ENCODE measurements at regions not wholly inside any gene's neighbourhood (a gene's known extent, or its start where the extent isn't known, plus 50 kb on each side); places are given as distances from the start of the nearest gene placed in this dataset.
"Not testable (repeated sequence)": the region's sequence is repeated elsewhere in the genome, so short reads cannot be mapped to it uniquely, and the experiment has no call there.

DNA sequence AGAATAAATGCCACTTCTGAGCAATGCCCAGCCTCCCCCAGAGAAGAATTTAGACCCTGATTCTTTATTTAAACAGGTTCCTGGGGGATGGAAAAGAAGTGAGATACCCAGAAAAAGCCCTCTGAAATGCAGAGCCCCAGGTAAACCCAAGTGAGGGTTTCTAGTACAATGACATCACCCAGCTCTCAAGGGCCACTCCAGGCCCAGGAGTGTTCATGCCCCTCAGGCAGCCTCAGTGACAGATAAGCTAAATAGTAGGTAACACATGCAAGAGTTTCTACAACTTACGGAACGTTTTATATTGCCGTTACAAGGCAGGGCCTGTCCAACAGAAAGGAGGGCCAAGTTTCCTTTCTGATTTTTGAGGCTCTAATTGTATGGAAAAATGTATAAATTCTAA lies 683.7 kb upstream of the SALL1 start:
- Mint-ChIP-seq H3K4me3 (no peak overlapping the region), H3K4me1 (no peaks in the 10 kb centered on the region), H3K36me3 (no peaks in the 10 kb centered on the region), H3K9me3 (peaks cover 0 to 7% (median 4%) of the 10 kb centered on the region in 7 donors), H3K27me3 (no peaks in the 10 kb centered on the region), H3K27ac (no peak overlapping the region)
- Histone ChIP-seq H3K9me3 (ENCODE audit: control insufficient read depth in 2 of 2, low read length in 2 of 2) (no peaks in the 10 kb centered on the region), H3K4me1 (ENCODE audit: control insufficient read depth, insufficient read depth, low read length, poor library complexity, severe bottlenecking) (no peaks in the 10 kb centered on the region), H3K27ac (ENCODE audit: insufficient read depth, low read length, poor library complexity, severe bottlenecking) (no peak overlapping the region), H3K27me3 (ENCODE audit: control insufficient read depth, insufficient read depth, low read length) (no peaks in the 10 kb centered on the region), H3K36me3 (ENCODE audit: control insufficient read depth, insufficient read depth, low read length) (no peaks in the 10 kb centered on the region), H3K4me3 (ENCODE audit: low read depth, low read length) (no peak overlapping the region)
- no peak for ATAC-seq (ENCODE audit: low read depth in 2 of 2)
- DNase-seq, result no peak

DNA sequence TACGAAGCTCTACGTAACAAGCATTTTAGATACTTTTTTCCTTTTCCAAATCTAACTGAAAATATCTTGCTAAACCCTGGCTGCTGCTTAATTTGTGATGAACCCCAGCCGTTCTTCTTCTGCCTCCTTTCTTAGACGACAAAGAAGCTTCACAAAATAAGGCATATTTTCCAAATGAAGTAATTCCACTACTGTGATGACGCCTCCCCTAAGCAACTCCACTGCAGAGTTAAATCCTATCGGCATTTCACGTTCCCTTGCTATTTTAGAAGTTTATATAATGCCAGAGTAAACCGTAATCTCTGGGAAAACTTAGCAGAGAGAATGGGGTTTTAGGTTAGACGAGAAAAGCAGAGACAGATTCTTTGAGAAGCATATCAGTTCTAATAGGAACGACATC lies 683.1 kb upstream of the SALL1 start:
- Mint-ChIP-seq H3K27me3 (no peaks in the 10 kb centered on the region), H3K4me3 (no peak overlapping the region), H3K4me1 (no peaks in the 10 kb centered on the region), H3K9me3 (peaks cover 0 to 7% (median 3%) of the 10 kb centered on the region in 7 donors), H3K36me3 (no peaks in the 10 kb centered on the region), H3K27ac (no peak overlapping the region)
- DNase-seq (no peak), ATAC-seq (ENCODE audit: low read depth in 2 of 2) (no peak)
- no peak overlapping the region for H3K27ac ChIP-seq (ENCODE audit: insufficient read depth, low read length, poor library complexity, severe bottlenecking)
- H3K4me1 ChIP-seq (ENCODE audit: control insufficient read depth, insufficient read depth, low read length, poor library complexity, severe bottlenecking), result no peaks in the 10 kb centered on the region
- H3K27me3 ChIP-seq (ENCODE audit: control insufficient read depth, insufficient read depth, low read length), result no peaks in the 10 kb centered on the region
- H3K36me3 ChIP-seq (ENCODE audit: control insufficient read depth, insufficient read depth, low read length), result no peaks in the 10 kb centered on the region
- no peaks in the 10 kb centered on the region for H3K9me3 ChIP-seq (ENCODE audit: control insufficient read depth in 2 of 2, low read length in 2 of 2)
- H3K4me3 ChIP-seq (ENCODE audit: low read depth, low read length), result no peak overlapping the region

DNA sequence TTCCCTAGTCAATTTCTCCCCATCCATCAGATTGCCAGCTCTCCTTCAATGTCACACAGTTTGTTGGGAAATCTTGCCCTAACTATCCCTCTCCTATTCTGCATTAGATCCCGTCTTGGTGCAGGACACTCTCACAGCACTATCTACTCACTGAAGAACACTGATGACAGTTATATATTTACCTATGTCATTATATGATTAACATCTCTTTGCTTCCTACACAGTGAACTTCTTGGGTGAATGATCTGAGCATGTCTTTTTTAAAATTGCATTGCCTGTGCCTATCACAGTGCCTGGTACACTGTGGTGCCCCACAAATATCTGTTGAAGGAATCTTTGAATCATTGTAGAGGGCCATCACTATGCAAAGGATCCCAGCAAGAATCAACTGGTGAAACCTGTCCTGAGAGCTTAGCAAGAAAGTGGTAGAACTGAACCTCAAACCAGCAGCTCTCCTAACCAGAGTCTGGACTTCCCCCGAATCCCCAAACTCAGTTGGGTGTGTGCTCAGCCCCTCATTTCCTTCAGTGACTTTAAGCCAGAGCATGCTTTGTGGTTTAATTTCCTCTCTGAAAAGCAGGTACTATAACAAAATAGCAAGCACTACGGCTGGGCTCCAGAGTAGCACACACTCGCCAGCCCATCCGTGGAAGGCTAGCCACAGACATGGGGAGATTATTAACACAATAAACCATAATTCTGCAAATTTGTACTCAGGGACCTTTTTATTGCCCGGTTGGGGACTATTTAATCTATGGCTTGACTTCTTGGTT lies 680.7 kb upstream of the SALL1 start:
- Histone ChIP-seq H3K4me3 (ENCODE audit: low read depth, low read length) (no peak overlapping the region), H3K4me1 (ENCODE audit: control insufficient read depth, insufficient read depth, low read length, poor library complexity, severe bottlenecking) (no peaks in the 10 kb centered on the region), H3K36me3 (ENCODE audit: control insufficient read depth, insufficient read depth, low read length) (no peaks in the 10 kb centered on the region), H3K27me3 (ENCODE audit: control insufficient read depth, insufficient read depth, low read length) (no peaks in the 10 kb centered on the region), H3K9me3 (ENCODE audit: control insufficient read depth in 2 of 2, low read length in 2 of 2) (no peaks in the 10 kb centered on the region), H3K27ac (ENCODE audit: insufficient read depth, low read length, poor library complexity, severe bottlenecking) (no peak overlapping the region)
- peaks cover 0 to 7% (median 3%) of the 10 kb centered on the region in 7 donors for H3K9me3 Mint-ChIP-seq
- DNase-seq, result no peak
- ATAC-seq (ENCODE audit: low read depth in 2 of 2), result no peak
- no peaks in the 10 kb centered on the region for H3K27me3 Mint-ChIP-seq
- H3K36me3 Mint-ChIP-seq, result no peaks in the 10 kb centered on the region
- no peak overlapping the region for H3K4me3 Mint-ChIP-seq
- H3K27ac Mint-ChIP-seq, result no peak overlapping the region
- H3K4me1 Mint-ChIP-seq, result no peaks in the 10 kb centered on the region

DNA sequence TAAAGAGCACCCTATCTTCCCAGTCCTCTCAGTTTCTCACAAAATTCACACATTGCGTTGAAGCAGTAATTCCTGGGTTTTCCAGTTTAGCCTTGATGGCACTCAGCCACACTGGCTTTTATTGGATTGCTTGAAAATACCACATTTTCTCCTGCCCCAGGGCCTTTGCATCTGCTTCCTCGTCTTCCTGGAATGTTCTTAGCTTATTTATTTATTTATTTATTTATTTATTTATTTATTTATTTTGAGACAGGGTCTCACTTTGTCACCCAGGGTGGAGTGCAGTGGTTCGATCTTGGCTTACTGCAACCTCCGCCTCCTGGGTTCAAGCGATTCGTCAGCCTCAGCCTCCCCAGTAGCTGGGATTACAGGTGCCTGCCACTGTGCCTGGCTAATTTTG lies 680.0 kb upstream of the SALL1 start:
- H3K4me3 Mint-ChIP-seq; ATAC-seq (ENCODE audit: low read depth in 2 of 2); DNase-seq; H3K36me3 Mint-ChIP-seq; H3K36me3 ChIP-seq (ENCODE audit: control insufficient read depth, insufficient read depth, low read length); H3K9me3 ChIP-seq (ENCODE audit: control insufficient read depth in 2 of 2, low read length in 2 of 2); H3K9me3 Mint-ChIP-seq; H3K4me1 ChIP-seq (ENCODE audit: control insufficient read depth, insufficient read depth, low read length, poor library complexity, severe bottlenecking); H3K27me3 Mint-ChIP-seq; H3K4me3 ChIP-seq (ENCODE audit: low read depth, low read length); H3K4me1 Mint-ChIP-seq; H3K27me3 ChIP-seq (ENCODE audit: control insufficient read depth, insufficient read depth, low read length); H3K27ac ChIP-seq (ENCODE audit: insufficient read depth, low read length, poor library complexity, severe bottlenecking); H3K27ac Mint-ChIP-seq: not testable (repeated sequence)

DNA sequence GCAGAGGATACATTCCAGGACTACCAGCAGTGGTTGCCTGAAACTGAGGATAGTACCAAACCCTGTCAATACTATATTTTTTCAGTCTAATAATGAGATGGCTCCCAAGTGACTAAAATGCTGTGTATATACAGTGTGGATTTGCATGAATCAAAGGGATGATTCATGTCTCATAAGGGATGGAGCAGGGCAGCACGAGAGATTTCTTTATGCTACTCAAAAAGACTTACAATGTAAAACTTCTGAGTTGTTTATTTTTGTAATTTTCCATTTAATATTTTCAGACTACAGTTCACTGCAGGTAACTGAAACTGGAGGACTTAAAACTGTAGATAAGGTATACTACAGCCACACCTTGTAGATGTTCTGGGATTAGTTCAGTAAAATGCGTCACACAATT lies 674.7 kb upstream of the SALL1 start:
- H3K36me3 Mint-ChIP-seq, result no peaks in the 10 kb centered on the region
- Histone ChIP-seq H3K4me1 (ENCODE audit: control insufficient read depth, insufficient read depth, low read length, poor library complexity, severe bottlenecking) (no peaks in the 10 kb centered on the region), H3K27me3 (ENCODE audit: control insufficient read depth, insufficient read depth, low read length) (no peaks in the 10 kb centered on the region), H3K4me3 (ENCODE audit: low read depth, low read length) (no peak overlapping the region), H3K9me3 (ENCODE audit: control insufficient read depth in 2 of 2, low read length in 2 of 2) (no peaks in the 10 kb centered on the region), H3K27ac (ENCODE audit: insufficient read depth, low read length, poor library complexity, severe bottlenecking) (no peak overlapping the region), H3K36me3 (ENCODE audit: control insufficient read depth, insufficient read depth, low read length) (no peaks in the 10 kb centered on the region)
- no peak overlapping the region for H3K27ac Mint-ChIP-seq
- H3K4me3 Mint-ChIP-seq, result no peak overlapping the region
- ATAC-seq (ENCODE audit: low read depth in 2 of 2), result no peak
- H3K27me3 Mint-ChIP-seq, result no peaks in the 10 kb centered on the region
- H3K4me1 Mint-ChIP-seq, result no peaks in the 10 kb centered on the region
- no peak for DNase-seq
- peaks cover 0 to 6% (median 0%) of the 10 kb centered on the region in 7 donors for H3K9me3 Mint-ChIP-seq

DNA sequence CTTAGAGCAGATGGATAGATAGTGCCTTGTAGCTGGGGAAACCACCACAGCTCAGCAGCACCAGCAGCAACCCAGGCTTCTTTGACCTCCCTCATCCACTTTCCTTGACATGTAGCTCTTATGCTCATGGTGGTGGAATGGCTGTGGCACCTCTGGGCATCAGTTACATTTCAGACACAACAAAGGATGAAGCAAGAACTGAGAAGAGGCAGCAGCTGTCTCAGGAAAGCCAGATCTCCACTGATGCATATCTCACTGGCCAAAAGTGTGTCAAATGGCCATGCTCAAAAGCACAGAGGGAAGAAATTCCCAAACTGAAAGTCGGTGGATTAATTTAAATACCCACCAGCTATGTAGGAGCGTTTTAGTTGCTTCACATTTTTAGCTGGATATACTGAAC lies 671.4 kb upstream of the SALL1 start:
- no peaks in the 10 kb centered on the region for H3K9me3 ChIP-seq (ENCODE audit: control insufficient read depth in 2 of 2, low read length in 2 of 2)
- H3K4me1 Mint-ChIP-seq, result no peaks in the 10 kb centered on the region
- H3K27ac Mint-ChIP-seq, result no peak overlapping the region
- H3K27me3 ChIP-seq (ENCODE audit: control insufficient read depth, insufficient read depth, low read length), result no peaks in the 10 kb centered on the region
- H3K9me3 Mint-ChIP-seq, result peaks cover 0 to 6% (median 1%) of the 10 kb centered on the region in 7 donors
- H3K27ac ChIP-seq (ENCODE audit: insufficient read depth, low read length, poor library complexity, severe bottlenecking), result no peak overlapping the region
- H3K36me3 ChIP-seq (ENCODE audit: control insufficient read depth, insufficient read depth, low read length), result no peaks in the 10 kb centered on the region
- H3K36me3 Mint-ChIP-seq, result no peaks in the 10 kb centered on the region
- no peak for ATAC-seq (ENCODE audit: low read depth in 2 of 2)
- H3K4me1 ChIP-seq (ENCODE audit: control insufficient read depth, insufficient read depth, low read length, poor library complexity, severe bottlenecking), result no peaks in the 10 kb centered on the region
- no peaks in the 10 kb centered on the region for H3K27me3 Mint-ChIP-seq
- H3K4me3 ChIP-seq (ENCODE audit: low read depth, low read length), result no peak overlapping the region
- no peak for DNase-seq
- H3K4me3 Mint-ChIP-seq, result no peak overlapping the region

DNA sequence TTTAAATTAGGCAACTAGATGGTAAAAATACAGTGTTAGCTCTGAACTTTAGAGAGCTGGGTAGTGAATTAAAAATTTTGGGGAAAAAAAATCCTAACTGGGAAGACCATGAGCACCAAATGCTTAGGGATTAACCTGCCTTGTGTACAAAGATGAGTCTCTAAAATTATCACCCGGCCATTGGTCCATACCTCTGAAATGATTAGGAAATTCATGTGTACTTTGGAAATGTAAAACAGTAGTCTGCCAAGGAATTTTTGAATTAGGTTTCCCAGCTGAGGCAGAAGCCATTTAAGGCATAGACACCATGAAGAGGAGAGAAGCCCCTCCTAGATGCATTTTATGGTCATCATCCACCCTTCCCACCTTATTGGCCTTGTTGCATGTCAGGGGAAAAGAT lies 670.5 kb upstream of the SALL1 start:
- H3K4me3 ChIP-seq (ENCODE audit: low read depth, low read length), result no peak overlapping the region
- no peaks in the 10 kb centered on the region for H3K9me3 ChIP-seq (ENCODE audit: control insufficient read depth in 2 of 2, low read length in 2 of 2)
- DNase-seq (no peak), ATAC-seq (ENCODE audit: low read depth in 2 of 2) (no peak)
- Mint-ChIP-seq H3K4me3 (no peak overlapping the region), H3K27me3 (no peaks in the 10 kb centered on the region), H3K27ac (no peak overlapping the region), H3K9me3 (peaks cover 0 to 6% (median 3%) of the 10 kb centered on the region in 7 donors), H3K36me3 (no peaks in the 10 kb centered on the region), H3K4me1 (no peaks in the 10 kb centered on the region)
- H3K27ac ChIP-seq (ENCODE audit: insufficient read depth, low read length, poor library complexity, severe bottlenecking), result no peak overlapping the region
- no peaks in the 10 kb centered on the region for H3K36me3 ChIP-seq (ENCODE audit: control insufficient read depth, insufficient read depth, low read length)
- no peaks in the 10 kb centered on the region for H3K27me3 ChIP-seq (ENCODE audit: control insufficient read depth, insufficient read depth, low read length)
- H3K4me1 ChIP-seq (ENCODE audit: control insufficient read depth, insufficient read depth, low read length, poor library complexity, severe bottlenecking), result no peaks in the 10 kb centered on the region

DNA sequence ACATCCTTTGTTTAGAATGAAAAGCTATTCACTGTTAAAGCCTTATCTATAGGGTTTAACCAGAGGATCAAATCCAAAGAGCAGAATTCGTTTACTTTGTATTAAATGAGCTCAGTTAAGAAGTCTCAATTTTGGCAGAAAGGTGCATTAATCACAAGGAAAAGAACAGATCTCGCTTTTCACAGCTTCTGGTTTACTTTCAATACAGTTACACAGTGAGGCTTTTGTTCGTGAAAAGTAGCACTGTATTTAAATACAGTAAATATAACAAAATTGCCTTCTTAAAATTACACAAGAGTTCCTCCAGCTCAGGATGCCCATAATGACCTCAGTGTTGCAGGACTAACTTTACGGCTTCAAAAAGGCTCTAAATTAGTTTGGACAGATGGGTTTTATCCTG lies 669.1 kb upstream of the SALL1 start:
- no peak overlapping the region for H3K27ac Mint-ChIP-seq
- no peaks in the 10 kb centered on the region for H3K4me1 Mint-ChIP-seq
- Histone ChIP-seq H3K27me3 (ENCODE audit: control insufficient read depth, insufficient read depth, low read length) (no peaks in the 10 kb centered on the region), H3K36me3 (ENCODE audit: control insufficient read depth, insufficient read depth, low read length) (no peaks in the 10 kb centered on the region), H3K4me3 (ENCODE audit: low read depth, low read length) (no peak overlapping the region), H3K9me3 (ENCODE audit: control insufficient read depth in 2 of 2, low read length in 2 of 2) (no peaks in the 10 kb centered on the region), H3K27ac (ENCODE audit: insufficient read depth, low read length, poor library complexity, severe bottlenecking) (no peak overlapping the region), H3K4me1 (ENCODE audit: control insufficient read depth, insufficient read depth, low read length, poor library complexity, severe bottlenecking) (no peaks in the 10 kb centered on the region)
- H3K9me3 Mint-ChIP-seq, result peaks cover 0 to 6% (median 3%) of the 10 kb centered on the region in 7 donors
- H3K4me3 Mint-ChIP-seq, result no peak overlapping the region
- H3K27me3 Mint-ChIP-seq, result no peaks in the 10 kb centered on the region
- ATAC-seq (ENCODE audit: low read depth in 2 of 2) (no peak), DNase-seq (no peak)
- no peaks in the 10 kb centered on the region for H3K36me3 Mint-ChIP-seq

Data from CD4-positive, CD25-positive, alpha-beta regulatory T cell (primary cell).